ENCODE measurements at regions not wholly inside any gene's neighbourhood (a gene's known extent, or its start where the extent isn't known, plus 50 kb on each side); places are given as distances from the start of the nearest gene placed in this dataset.

DNA sequence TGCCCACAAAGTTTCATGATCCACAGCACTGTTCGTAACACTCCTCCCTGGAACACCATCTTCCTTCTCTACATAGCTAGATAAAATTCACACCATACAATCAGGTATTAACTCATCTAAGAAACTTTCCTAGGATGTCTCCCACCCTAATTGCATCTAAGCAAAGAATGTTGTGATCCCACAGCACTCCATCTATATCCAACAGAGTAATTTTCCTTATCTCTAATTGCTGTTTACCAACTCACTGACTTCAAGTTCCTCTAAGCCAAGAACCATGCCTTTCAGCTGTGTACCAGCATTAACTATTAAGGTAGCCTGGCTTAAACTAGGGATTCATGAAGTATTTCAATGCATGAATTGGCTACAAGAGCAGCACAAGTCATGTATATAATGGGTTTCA is 114.2 kb downstream of the SIPA1L2 start:
- TF ChIP-seq, protein P1, sequence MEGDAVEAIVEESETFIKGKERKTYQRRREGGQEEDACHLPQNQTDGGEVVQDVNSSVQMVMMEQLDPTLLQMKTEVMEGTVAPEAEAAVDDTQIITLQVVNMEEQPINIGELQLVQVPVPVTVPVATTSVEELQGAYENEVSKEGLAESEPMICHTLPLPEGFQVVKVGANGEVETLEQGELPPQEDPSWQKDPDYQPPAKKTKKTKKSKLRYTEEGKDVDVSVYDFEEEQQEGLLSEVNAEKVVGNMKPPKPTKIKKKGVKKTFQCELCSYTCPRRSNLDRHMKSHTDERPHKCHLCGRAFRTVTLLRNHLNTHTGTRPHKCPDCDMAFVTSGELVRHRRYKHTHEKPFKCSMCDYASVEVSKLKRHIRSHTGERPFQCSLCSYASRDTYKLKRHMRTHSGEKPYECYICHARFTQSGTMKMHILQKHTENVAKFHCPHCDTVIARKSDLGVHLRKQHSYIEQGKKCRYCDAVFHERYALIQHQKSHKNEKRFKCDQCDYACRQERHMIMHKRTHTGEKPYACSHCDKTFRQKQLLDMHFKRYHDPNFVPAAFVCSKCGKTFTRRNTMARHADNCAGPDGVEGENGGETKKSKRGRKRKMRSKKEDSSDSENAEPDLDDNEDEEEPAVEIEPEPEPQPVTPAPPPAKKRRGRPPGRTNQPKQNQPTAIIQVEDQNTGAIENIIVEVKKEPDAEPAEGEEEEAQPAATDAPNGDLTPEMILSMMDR (IDR thresholded peaks at IDR 0.05) = no peak
- 82 to 93% methylated on average over 1 of the region's 1 CpG for WGBS, 2 donors
- peaks cover 5 to 54% (median 28%) of the 10 kb centered on the region in 9 donors for H3K4me1 ChIP-seq
- no peaks in the 10 kb centered on the region for H3K27me3 ChIP-seq
- no peak for ATAC-seq
- no peaks in the 10 kb centered on the region for H3K9me3 ChIP-seq
- no peak for DNase-seq
- peaks cover 0 to 25% (median 7%) of the 10 kb centered on the region in 9 donors for H3K36me3 ChIP-seq
- intact Hi-C loops (cut with DNase I) = no loop called here
- H3K27ac ChIP-seq = no peak overlapping the region
- H3K4me3 ChIP-seq = no peak overlapping the region

DNA sequence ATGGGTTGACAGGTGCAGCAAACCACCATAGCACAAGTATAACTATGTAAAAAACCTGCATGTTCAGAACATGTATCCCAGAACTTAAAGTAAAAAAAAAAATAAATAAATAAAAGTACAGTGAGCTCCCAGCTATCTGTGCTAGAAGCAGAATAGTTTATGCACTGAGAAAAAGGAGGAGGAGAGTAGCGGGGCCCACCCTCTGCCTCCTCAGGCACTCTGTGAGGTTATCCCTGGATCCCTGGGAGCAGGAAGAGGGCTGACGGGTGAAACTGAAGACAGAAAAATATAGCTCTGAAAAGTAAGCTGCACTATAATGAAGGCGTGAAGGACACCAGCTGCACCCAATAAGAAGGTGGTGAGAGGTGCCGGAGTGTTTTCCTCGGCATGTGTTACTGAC is 117.2 kb downstream of the SIPA1L2 start:
- peak in 1 of 8 donors; percentile 5 for ATAC-seq
- Histone ChIP-seq H3K36me3 (peaks cover 0 to 25% (median 7%) of the 10 kb centered on the region in 9 donors), H3K4me3 (no peak overlapping the region), H3K27ac (peak overlapping the region in 1 of 10 donors; percentile 10), H3K4me1 (peaks cover 16 to 73% (median 49%) of the 10 kb centered on the region in 9 donors), H3K27me3 (no peaks in the 10 kb centered on the region), H3K9me3 (no peaks in the 10 kb centered on the region)
- no peak for DNase-seq
- TF ChIP-seq, protein P1 (IDR thresholded peaks at IDR 0.05) = no peak
- WGBS, 2 donors = 48 to 65% methylated on average over 5 of the region's 5 CpGs
- intact Hi-C loops (cut with DNase I) = loop anchor here in 2 of 10 donors (5.0 kb wide), 2 partner anchors 40 to 115 kb away; no protein-coding TSS in a partner anchor

DNA sequence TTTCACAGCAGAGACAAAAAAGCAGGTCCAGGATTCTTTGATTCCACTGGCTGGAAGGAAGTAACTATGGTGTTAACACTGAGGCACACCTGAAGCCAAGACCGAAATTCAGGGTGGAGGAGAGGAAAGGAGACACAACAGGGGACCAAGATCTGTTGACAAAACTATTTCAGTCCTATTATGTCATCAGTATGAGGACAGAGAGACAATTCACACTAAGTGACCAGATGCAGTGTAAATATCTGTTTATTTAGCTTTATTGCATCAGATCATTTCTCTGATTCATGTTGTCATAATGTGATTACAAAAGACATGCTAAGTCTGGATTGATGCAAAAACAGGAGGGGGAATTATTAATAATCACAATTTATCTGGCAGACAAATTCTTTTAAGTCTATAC is 118.8 kb downstream of the SIPA1L2 start:
- TF ChIP-seq, protein P1 (IDR thresholded peaks at IDR 0.05) = no peak
- Histone ChIP-seq H3K27ac (no peak overlapping the region), H3K4me1 (peaks cover 16 to 84% (median 52%) of the 10 kb centered on the region in 9 donors), H3K9me3 (no peaks in the 10 kb centered on the region), H3K36me3 (peaks cover 0 to 25% (median 7%) of the 10 kb centered on the region in 9 donors), H3K4me3 (no peak overlapping the region), H3K27me3 (no peaks in the 10 kb centered on the region)
- DNase-seq (no peak), ATAC-seq (no peak)
- WGBS, 2 donors = 30 to 51% methylated on average over 1 of the region's 1 CpG
- intact Hi-C loops (cut with DNase I) = loop anchor here in 2 of 10 donors (5.0 kb wide), 2 partner anchors 41 to 116 kb away; no protein-coding TSS in a partner anchor

DNA sequence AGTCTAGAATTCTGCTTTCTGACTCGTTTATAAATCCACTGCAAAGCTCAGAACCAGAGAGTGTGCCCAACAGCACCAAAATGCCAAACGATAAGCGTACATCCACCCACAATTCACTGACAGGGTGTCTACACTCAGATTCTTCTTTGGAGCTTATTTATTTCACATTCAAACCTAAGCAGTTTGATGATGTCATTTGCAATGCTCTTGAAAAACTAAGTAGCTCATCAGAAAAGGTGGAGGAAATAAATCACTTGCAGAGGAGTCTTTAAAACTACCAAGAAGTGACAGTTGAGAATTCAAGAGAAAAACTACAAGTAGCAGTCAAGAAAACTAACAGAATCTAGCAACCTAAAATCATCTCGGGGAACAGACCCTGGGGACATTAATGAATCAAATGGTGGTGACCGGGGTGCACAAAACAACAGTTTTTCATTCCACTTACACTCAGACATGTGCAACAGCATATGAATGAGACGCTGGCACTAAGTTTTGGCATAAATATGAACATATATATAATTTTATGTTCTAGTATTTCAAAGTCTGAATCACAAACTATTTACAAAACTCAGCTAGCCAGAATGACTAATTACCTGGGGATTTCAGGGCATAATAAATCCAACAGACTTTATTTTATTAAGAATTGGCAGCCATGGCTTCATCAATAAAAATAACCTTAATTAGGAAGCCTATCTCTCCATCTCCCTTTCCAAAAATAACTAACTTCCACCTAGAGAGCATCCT is 119.4 kb downstream of the SIPA1L2 start:
- TF ChIP-seq, protein P1 (IDR thresholded peaks at IDR 0.05) = no peak
- Histone ChIP-seq H3K9me3 (no peaks in the 10 kb centered on the region), H3K27ac (peak overlapping the region in 1 of 10 donors; percentile 49), H3K36me3 (peaks cover 0 to 25% (median 7%) of the 10 kb centered on the region in 9 donors), H3K27me3 (no peaks in the 10 kb centered on the region), H3K4me3 (no peak overlapping the region), H3K4me1 (peaks cover 16 to 78% (median 52%) of the 10 kb centered on the region in 9 donors)
- WGBS, 2 donors = 76 to 83% methylated on average over 6 of the region's 6 CpGs
- ATAC-seq = no peak
- intact Hi-C loops (cut with DNase I) = loop anchor here in 2 of 10 donors (5.0 kb wide), 2 partner anchors 42 to 117 kb away; no protein-coding TSS in a partner anchor
- no peak for DNase-seq
